Liver (tissue), 8 donors: ENCODE measurements at regions not wholly inside any gene's neighbourhood (a gene's known extent, or its start where the extent isn't known, plus 50 kb on each side); places are given as distances from the start of the nearest gene placed in this dataset.

Source experiments
- DNase-seq: peaks from one replicate; pipeline ENCODE4 v3.0.0-alpha.2; 2017; ENCODE audit warnings: low spot score
- H3K27ac ChIP-seq, 2 donors: one replicate each; pipeline ENCODE4 v1.7.0; 2013; ENCODE audit warnings: inconsistent platforms in 2 of 2, low read length in 2 of 2, control low read depth in 1 of 2, low read depth in 1 of 2, mild to moderate bottlenecking in 1 of 2
- H3K27me3 ChIP-seq, 4 donors: one replicate each; pipeline versions ENCODE4 v1.6.1 to v1.7.0; 2013; ENCODE audit warnings: low read length in 3 of 4, inconsistent platforms in 1 of 4, mild to moderate bottlenecking in 1 of 4, moderate library complexity in 1 of 4; ENCODE audit not compliant: control insufficient read depth in 4 of 4, insufficient read depth in 4 of 4
- H3K36me3 ChIP-seq, 4 donors: one replicate each; pipeline versions ENCODE4 v1.6.1 to v1.7.0; 2013; ENCODE audit warnings: low read length in 3 of 4, mild to moderate bottlenecking in 3 of 4, low read depth in 1 of 4, moderate library complexity in 1 of 4; ENCODE audit not compliant: control insufficient read depth in 4 of 4, insufficient read depth in 3 of 4
- H3K4me1 ChIP-seq, 4 donors: one replicate each; pipeline versions ENCODE4 v1.6.1 to v1.7.0; 2013; ENCODE audit warnings: low read length in 3 of 4, mild to moderate bottlenecking in 3 of 4, moderate library complexity in 1 of 4; ENCODE audit not compliant: control insufficient read depth in 4 of 4, insufficient read depth in 4 of 4
- H3K4me3 ChIP-seq, 3 donors: one replicate each; pipeline versions ENCODE4 v1.6.1 to v1.7.0; 2013; ENCODE audit warnings: low read length in 3 of 3, control low read depth in 1 of 3, low read depth in 1 of 3, mild to moderate bottlenecking in 1 of 3
- H3K9ac ChIP-seq, 2 donors: one replicate each; pipeline ENCODE4 v1.7.0; 2013; ENCODE audit warnings: low read length in 2 of 2, mild to moderate bottlenecking in 2 of 2, moderate library complexity in 2 of 2, control low read depth in 1 of 2, low read depth in 1 of 2
- H3K9me3 ChIP-seq, 4 donors: one replicate each; pipeline versions ENCODE4 v1.6.1 to v1.7.0; 2013; ENCODE audit warnings: low read length in 3 of 4; ENCODE audit not compliant: control insufficient read depth in 4 of 4
- EGR1 ChIP-seq, 2 donors: IDR thresholded peaks; 2 replicates each; pipeline ENCODE4 v1.6.1; 2016 to 2018; ENCODE audit warnings: antibody characterized with exemption in 2 of 2, low read depth in 2 of 2
- FOXA1 ChIP-seq: IDR thresholded peaks from 2 replicates; pipeline ENCODE4 v1.6.1; 2016; ENCODE audit warnings: antibody characterized with exemption
- FOXA2 ChIP-seq: IDR thresholded peaks from 2 replicates; pipeline ENCODE4 v1.6.1; 2016; ENCODE audit warnings: antibody characterized with exemption
- GABPA ChIP-seq, 2 donors: IDR thresholded peaks in 1 of 2; conservative IDR thresholded peaks in 1 of 2; 2 replicates each; pipeline ENCODE4 v1.6.1; 2016; ENCODE audit warnings: antibody characterized with exemption in 2 of 2, mild to moderate bottlenecking in 1 of 2, moderate library complexity in 1 of 2
- HNF4A ChIP-seq, 2 donors: conservative IDR thresholded peaks; 2 replicates each; pipeline ENCODE4 v1.6.1; 2016; ENCODE audit warnings: antibody characterized with exemption in 2 of 2, mild to moderate bottlenecking in 2 of 2
- HNF4G ChIP-seq: IDR thresholded peaks from 2 replicates; pipeline ENCODE4 v1.6.1; 2016; ENCODE audit warnings: antibody characterized with exemption
- JUND ChIP-seq, 2 donors: IDR thresholded peaks; 2 replicates each; pipeline ENCODE4 v1.6.1; 2016; ENCODE audit warnings: antibody characterized with exemption in 2 of 2
- NR2F2 ChIP-seq: IDR thresholded peaks from 2 replicates; pipeline ENCODE4 v1.6.1; 2016; ENCODE audit warnings: antibody characterized with exemption
- RAD21 ChIP-seq, 2 donors: IDR thresholded peaks; 2 replicates each; pipeline ENCODE4 v1.6.1; 2016; ENCODE audit warnings: antibody characterized with exemption in 2 of 2, mild to moderate bottlenecking in 2 of 2
- RXRA ChIP-seq, 2 donors: IDR thresholded peaks; 2 replicates each; pipeline ENCODE4 v1.6.1; 2017 to 2018; ENCODE audit warnings: antibody characterized with exemption in 2 of 2, mild to moderate bottlenecking in 1 of 2
- SP1 ChIP-seq: IDR thresholded peaks from 2 replicates; pipeline ENCODE4 v1.6.1; 2018; ENCODE audit warnings: antibody characterized with exemption, mild to moderate bottlenecking
- TAF1 ChIP-seq: conservative IDR thresholded peaks from 2 replicates; pipeline ENCODE4 v1.6.1; 2016; ENCODE audit warnings: antibody characterized with exemption, mild to moderate bottlenecking
- YY1 ChIP-seq: IDR thresholded peaks from 2 replicates; pipeline ENCODE4 v1.6.1; 2016; ENCODE audit warnings: antibody characterized with exemption, mild to moderate bottlenecking
- WGBS: extraction: QIAGEN DNeasy Blood & Tissue Kit; methylation state at CpG from one replicate; pipeline ENCODE4 v1.1.7; 2013; 5-methylcytosine and 5-hydroxymethylcytosine counted together
- TF ChIP-seq, protein P1 (sequence below): IDR thresholded peaks from 2 replicates; pipeline ENCODE4 v1.6.1; 2016; ENCODE audit warnings: antibody characterized with exemption
- TF ChIP-seq, protein P2 (sequence below): IDR thresholded peaks from 2 replicates; pipeline ENCODE4 v1.6.1; 2016; ENCODE audit warnings: antibody characterized with exemption
- TF ChIP-seq, protein P3 (sequence below): fragments of 150-350 bp; IDR thresholded peaks from 2 replicates; pipeline ENCODE4 v1.5.1; 2017; ENCODE audit warnings: improper control_type of control experiment, low read depth, low read length; ENCODE audit not compliant: missing input control
- TF ChIP-seq, protein P4 (sequence below): IDR thresholded peaks from 2 replicates; pipeline ENCODE4 v1.6.1; 2016; ENCODE audit warnings: antibody characterized with exemption, mild to moderate bottlenecking
- TF ChIP-seq, protein P5 (sequence below): IDR thresholded peaks from 2 replicates; pipeline ENCODE4 v1.6.1; 2016; ENCODE audit warnings: antibody characterized with exemption
- donor health status: healthy.
- donor health status: healthy.
- donor health status: healthy.
- donor health status: healthy.
- donor health status: healthy.

DNA sequence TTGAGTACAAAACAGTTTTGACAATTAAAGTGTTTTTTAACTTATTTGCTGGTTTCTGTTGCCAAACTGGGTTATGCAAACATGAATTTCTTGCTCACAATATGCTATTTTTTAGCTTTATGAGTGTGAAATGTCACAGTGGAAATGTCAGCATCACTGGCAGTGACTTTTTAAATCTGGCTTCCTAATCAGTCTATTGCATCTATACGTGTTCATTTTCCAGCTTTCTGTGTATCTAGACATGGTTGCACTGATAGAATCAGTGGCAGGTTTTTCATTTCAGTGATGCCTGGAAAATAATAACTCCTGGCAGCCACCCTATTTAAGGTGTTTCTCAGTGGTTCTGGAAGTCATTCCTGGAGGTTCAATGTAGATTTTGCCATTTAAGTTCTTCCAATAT, 146.7 kb downstream of the SLITRK6 start:
- WGBS = 68% methylated on average over 1 of the region's 1 CpG
- Histone ChIP-seq H3K9ac (no peak overlapping the region), H3K27me3 (no peaks in the 10 kb centered on the region), H3K4me3 (no peak overlapping the region), H3K9me3 (no peaks in the 10 kb centered on the region), H3K4me1 (no peaks in the 10 kb centered on the region), H3K36me3 (no peaks in the 10 kb centered on the region), H3K27ac (no peak overlapping the region)
- DNase-seq = no peak
- TF ChIP-seq FOXA1 = no peak
- TF ChIP-seq, protein P1, sequence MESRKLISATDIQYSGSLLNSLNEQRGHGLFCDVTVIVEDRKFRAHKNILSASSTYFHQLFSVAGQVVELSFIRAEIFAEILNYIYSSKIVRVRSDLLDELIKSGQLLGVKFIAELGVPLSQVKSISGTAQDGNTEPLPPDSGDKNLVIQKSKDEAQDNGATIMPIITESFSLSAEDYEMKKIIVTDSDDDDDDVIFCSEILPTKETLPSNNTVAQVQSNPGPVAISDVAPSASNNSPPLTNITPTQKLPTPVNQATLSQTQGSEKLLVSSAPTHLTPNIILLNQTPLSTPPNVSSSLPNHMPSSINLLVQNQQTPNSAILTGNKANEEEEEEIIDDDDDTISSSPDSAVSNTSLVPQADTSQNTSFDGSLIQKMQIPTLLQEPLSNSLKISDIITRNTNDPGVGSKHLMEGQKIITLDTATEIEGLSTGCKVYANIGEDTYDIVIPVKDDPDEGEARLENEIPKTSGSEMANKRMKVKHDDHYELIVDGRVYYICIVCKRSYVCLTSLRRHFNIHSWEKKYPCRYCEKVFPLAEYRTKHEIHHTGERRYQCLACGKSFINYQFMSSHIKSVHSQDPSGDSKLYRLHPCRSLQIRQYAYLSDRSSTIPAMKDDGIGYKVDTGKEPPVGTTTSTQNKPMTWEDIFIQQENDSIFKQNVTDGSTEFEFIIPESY = no peak
- no peak for TF ChIP-seq SP1
- no peak for TF ChIP-seq FOXA2
- no peak for TF ChIP-seq HNF4A (conservative IDR thresholded peaks at IDR 0.05)
- no peak for TF ChIP-seq EGR1 (IDR thresholded peaks at IDR 0.05; ENCODE audit: low read depth in 2 of 2)
- no peak for TF ChIP-seq TAF1
- no peak for TF ChIP-seq RAD21 (IDR thresholded peaks at IDR 0.05)
- TF ChIP-seq, protein P2, sequence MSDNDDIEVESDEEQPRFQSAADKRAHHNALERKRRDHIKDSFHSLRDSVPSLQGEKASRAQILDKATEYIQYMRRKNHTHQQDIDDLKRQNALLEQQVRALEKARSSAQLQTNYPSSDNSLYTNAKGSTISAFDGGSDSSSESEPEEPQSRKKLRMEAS = no peak
- no peak for TF ChIP-seq NR2F2
- TF ChIP-seq, protein P3, sequence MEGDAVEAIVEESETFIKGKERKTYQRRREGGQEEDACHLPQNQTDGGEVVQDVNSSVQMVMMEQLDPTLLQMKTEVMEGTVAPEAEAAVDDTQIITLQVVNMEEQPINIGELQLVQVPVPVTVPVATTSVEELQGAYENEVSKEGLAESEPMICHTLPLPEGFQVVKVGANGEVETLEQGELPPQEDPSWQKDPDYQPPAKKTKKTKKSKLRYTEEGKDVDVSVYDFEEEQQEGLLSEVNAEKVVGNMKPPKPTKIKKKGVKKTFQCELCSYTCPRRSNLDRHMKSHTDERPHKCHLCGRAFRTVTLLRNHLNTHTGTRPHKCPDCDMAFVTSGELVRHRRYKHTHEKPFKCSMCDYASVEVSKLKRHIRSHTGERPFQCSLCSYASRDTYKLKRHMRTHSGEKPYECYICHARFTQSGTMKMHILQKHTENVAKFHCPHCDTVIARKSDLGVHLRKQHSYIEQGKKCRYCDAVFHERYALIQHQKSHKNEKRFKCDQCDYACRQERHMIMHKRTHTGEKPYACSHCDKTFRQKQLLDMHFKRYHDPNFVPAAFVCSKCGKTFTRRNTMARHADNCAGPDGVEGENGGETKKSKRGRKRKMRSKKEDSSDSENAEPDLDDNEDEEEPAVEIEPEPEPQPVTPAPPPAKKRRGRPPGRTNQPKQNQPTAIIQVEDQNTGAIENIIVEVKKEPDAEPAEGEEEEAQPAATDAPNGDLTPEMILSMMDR = no peak
- TF ChIP-seq, protein P4, sequence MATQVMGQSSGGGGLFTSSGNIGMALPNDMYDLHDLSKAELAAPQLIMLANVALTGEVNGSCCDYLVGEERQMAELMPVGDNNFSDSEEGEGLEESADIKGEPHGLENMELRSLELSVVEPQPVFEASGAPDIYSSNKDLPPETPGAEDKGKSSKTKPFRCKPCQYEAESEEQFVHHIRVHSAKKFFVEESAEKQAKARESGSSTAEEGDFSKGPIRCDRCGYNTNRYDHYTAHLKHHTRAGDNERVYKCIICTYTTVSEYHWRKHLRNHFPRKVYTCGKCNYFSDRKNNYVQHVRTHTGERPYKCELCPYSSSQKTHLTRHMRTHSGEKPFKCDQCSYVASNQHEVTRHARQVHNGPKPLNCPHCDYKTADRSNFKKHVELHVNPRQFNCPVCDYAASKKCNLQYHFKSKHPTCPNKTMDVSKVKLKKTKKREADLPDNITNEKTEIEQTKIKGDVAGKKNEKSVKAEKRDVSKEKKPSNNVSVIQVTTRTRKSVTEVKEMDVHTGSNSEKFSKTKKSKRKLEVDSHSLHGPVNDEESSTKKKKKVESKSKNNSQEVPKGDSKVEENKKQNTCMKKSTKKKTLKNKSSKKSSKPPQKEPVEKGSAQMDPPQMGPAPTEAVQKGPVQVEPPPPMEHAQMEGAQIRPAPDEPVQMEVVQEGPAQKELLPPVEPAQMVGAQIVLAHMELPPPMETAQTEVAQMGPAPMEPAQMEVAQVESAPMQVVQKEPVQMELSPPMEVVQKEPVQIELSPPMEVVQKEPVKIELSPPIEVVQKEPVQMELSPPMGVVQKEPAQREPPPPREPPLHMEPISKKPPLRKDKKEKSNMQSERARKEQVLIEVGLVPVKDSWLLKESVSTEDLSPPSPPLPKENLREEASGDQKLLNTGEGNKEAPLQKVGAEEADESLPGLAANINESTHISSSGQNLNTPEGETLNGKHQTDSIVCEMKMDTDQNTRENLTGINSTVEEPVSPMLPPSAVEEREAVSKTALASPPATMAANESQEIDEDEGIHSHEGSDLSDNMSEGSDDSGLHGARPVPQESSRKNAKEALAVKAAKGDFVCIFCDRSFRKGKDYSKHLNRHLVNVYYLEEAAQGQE = no peak
- no peak for TF ChIP-seq YY1
- TF ChIP-seq, protein P5, sequence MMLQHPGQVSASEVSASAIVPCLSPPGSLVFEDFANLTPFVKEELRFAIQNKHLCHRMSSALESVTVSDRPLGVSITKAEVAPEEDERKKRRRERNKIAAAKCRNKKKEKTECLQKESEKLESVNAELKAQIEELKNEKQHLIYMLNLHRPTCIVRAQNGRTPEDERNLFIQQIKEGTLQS = no peak
- no peak for TF ChIP-seq RXRA (IDR thresholded peaks at IDR 0.05)
- TF ChIP-seq HNF4G = no peak
- no peak for TF ChIP-seq JUND (IDR thresholded peaks at IDR 0.05)
- no peak for TF ChIP-seq GABPA (IDR thresholded peaks at IDR 0.05 in 1 of 2, conservative IDR thresholded peaks at IDR 0.05 in 1 of 2)

DNA sequence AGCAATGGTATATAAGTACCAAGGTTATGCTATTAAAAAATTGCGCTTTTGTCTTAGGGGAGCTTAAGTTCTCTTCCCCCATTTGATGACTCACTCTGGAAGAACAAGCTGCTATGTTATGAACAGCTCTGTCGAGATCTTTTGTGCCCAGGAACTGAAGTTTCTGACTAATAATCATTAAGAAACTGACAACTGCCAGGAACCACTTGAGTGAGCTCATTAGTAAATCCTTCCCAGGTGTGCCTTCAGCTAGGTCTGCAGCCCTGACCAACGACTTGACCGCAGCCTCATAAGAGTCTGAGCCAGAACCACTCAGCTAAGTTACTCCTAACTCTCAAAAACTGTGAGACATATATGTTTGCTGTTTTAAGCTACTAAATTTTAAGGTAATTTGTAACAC, 147.8 kb downstream of the SLITRK6 start:
- no peaks in the 10 kb centered on the region for H3K9me3 ChIP-seq
- no peaks in the 10 kb centered on the region for H3K4me1 ChIP-seq
- WGBS = 78% methylated on average over 4 of the region's 4 CpGs
- TF ChIP-seq, protein P4 = no peak
- TF ChIP-seq JUND (IDR thresholded peaks at IDR 0.05) = no peak
- TF ChIP-seq HNF4A (conservative IDR thresholded peaks at IDR 0.05) = no peak
- TF ChIP-seq, protein P1 = no peak
- no peak for TF ChIP-seq YY1
- TF ChIP-seq TAF1 = no peak
- TF ChIP-seq FOXA2 = no peak
- TF ChIP-seq FOXA1 = no peak
- no peak for TF ChIP-seq NR2F2
- no peak for TF ChIP-seq GABPA (IDR thresholded peaks at IDR 0.05 in 1 of 2, conservative IDR thresholded peaks at IDR 0.05 in 1 of 2)
- no peak for TF ChIP-seq RXRA (IDR thresholded peaks at IDR 0.05)
- H3K27me3 ChIP-seq = no peaks in the 10 kb centered on the region
- no peak overlapping the region for H3K27ac ChIP-seq
- no peaks in the 10 kb centered on the region for H3K36me3 ChIP-seq
- H3K4me3 ChIP-seq = no peak overlapping the region
- DNase-seq = no peak
- no peak overlapping the region for H3K9ac ChIP-seq
